ENCODE measurements at regions not wholly inside any gene's neighbourhood (a gene's known extent, or its start where the extent isn't known, plus 50 kb on each side); places are given as distances from the start of the nearest gene placed in this dataset.

GRCh38 chr9:12441506-12441905 is 251.7 kb upstream of the TYRP1 start:
- Histone ChIP-seq H3K4me2 (no peak overlapping the region), H3K4me1 (replicated peaks; ENCODE audit: insufficient read depth) (no peaks in the 10 kb centered on the region), H3K9me2 (ENCODE audit: insufficient read depth) (no peaks in the 10 kb centered on the region), H3K36me3 (ENCODE audit: low read depth) (no peaks in the 10 kb centered on the region), H3F3A (ENCODE audit: insufficient read depth, low read depth) (no peaks in the 10 kb centered on the region), H2AFZ (no peak overlapping the region), H3K27me3 (ENCODE audit: insufficient read depth, low read depth) (no peaks in the 10 kb centered on the region), H3K79me2 (ENCODE audit: low read depth) (no peaks in the 10 kb centered on the region), H3K9me3 (ENCODE audit: insufficient read depth, low read depth) (no peaks in the 10 kb centered on the region), H3K4me3 (no peak overlapping the region), H4K20me1 (ENCODE audit: insufficient read depth) (no peaks in the 10 kb centered on the region), H3K27ac (no peak overlapping the region)
- intact Hi-C loops (cut with micrococcal nuclease; ENCODE audit: unreplicated experiment), result no loop called here
- no peak for DNase-seq
- no TSS peak for BruUV-seq (replicated peaks)
- ChIA-PET POLR2A (ENCODE audit: unreplicated experiment) (no interaction called here), CTCF (no interaction called here)
- TF ChIP-seq EZH2 (IDR thresholded peaks at IDR 0.05; ENCODE audit: low read depth) (no peak), CTCF (conservative IDR thresholded peaks at IDR 0.05) (no peak)

- no peak overlapping the region for H3K27ac ChIP-seq
- POLR2A ChIA-PET (ENCODE audit: unreplicated experiment), result no interaction called here
- BruUV-seq (replicated peaks), result no TSS peak
Observed at GRCh38 chr9:12448246-12448645, 244.9 kb upstream of the TYRP1 start.

GRCh38 chr9:12457237-12457636 is 235.9 kb upstream of the TYRP1 start:
- Histone ChIP-seq H3K4me3 (no peak overlapping the region), H3K4me2 (no peak overlapping the region), H2AFZ (no peak overlapping the region), H3K4me1 (replicated peaks; ENCODE audit: insufficient read depth) (no peaks in the 10 kb centered on the region), H3K9me2 (ENCODE audit: insufficient read depth) (no peaks in the 10 kb centered on the region), H3K36me3 (ENCODE audit: low read depth) (no peaks in the 10 kb centered on the region), H4K20me1 (ENCODE audit: insufficient read depth) (no peaks in the 10 kb centered on the region), H3K27me3 (ENCODE audit: insufficient read depth, low read depth) (no peaks in the 10 kb centered on the region), H3K27ac (no peak overlapping the region), H3K79me2 (ENCODE audit: low read depth) (no peaks in the 10 kb centered on the region), H3F3A (ENCODE audit: insufficient read depth, low read depth) (no peaks in the 10 kb centered on the region), H3K9me3 (ENCODE audit: insufficient read depth, low read depth) (no peaks in the 10 kb centered on the region)
- intact Hi-C loops (cut with micrococcal nuclease; ENCODE audit: unreplicated experiment), result no loop called here
- BruUV-seq (replicated peaks), result no TSS peak
- no peak for DNase-seq
- ChIA-PET POLR2A (ENCODE audit: unreplicated experiment) (no interaction called here), CTCF (no interaction called here)
- TF ChIP-seq EZH2 (IDR thresholded peaks at IDR 0.05; ENCODE audit: low read depth) (no peak), CTCF (conservative IDR thresholded peaks at IDR 0.05) (no peak)

More at GRCh38 chr9:12448246-12448645, 244.9 kb upstream of the TYRP1 start:
- no peaks in the 10 kb centered on the region for H3K9me3 ChIP-seq (ENCODE audit: insufficient read depth, low read depth)
- H3K9me2 ChIP-seq (ENCODE audit: insufficient read depth), result no peaks in the 10 kb centered on the region
- intact Hi-C loops (cut with micrococcal nuclease; ENCODE audit: unreplicated experiment), result no loop called here
- H4K20me1 ChIP-seq (ENCODE audit: insufficient read depth), result no peaks in the 10 kb centered on the region
- TF ChIP-seq EZH2 (IDR thresholded peaks at IDR 0.05; ENCODE audit: low read depth) (no peak), CTCF (conservative IDR thresholded peaks at IDR 0.05) (no peak)
- no peak overlapping the region for H2AFZ ChIP-seq
- H3K4me3 ChIP-seq, result no peak overlapping the region
- no peaks in the 10 kb centered on the region for H3F3A ChIP-seq (ENCODE audit: insufficient read depth, low read depth)
- H3K4me1 ChIP-seq (replicated peaks; ENCODE audit: insufficient read depth), result no peaks in the 10 kb centered on the region
- no peaks in the 10 kb centered on the region for H3K79me2 ChIP-seq (ENCODE audit: low read depth)
- no peaks in the 10 kb centered on the region for H3K36me3 ChIP-seq (ENCODE audit: low read depth)
- DNase-seq, result no peak
- CTCF ChIA-PET, result no interaction called here
- no peaks in the 10 kb centered on the region for H3K27me3 ChIP-seq (ENCODE audit: insufficient read depth, low read depth)
- no peak overlapping the region for H3K4me2 ChIP-seq

Data from PC-9 (cell line).